ENCODE measurements at regions not wholly inside any gene's neighbourhood (a gene's known extent, or its start where the extent isn't known, plus 50 kb on each side); places are given as distances from the start of the nearest gene placed in this dataset.
A peak's percentile ranks its signal among the peaks of the same experiment; 100 is the strongest.

GRCh38 chr2:219766658-219767057 is 139.2 kb downstream of the SLC4A3 start:
- H3K9me3 ChIP-seq (replicated peaks): no peaks in the 10 kb centered on the region
- no peaks in the 10 kb centered on the region for H3K27me3 ChIP-seq (replicated peaks)
- no peak for DNase-seq (ENCODE audit: low read depth in 1 of 2, low spot score in 2 of 2)
- no peaks in the 10 kb centered on the region for H3K4me1 ChIP-seq (replicated peaks)
- no peak overlapping the region for H3K4me3 ChIP-seq
- no peak overlapping the region for H3K27ac ChIP-seq
- H3K36me3 ChIP-seq: no peaks in the 10 kb centered on the region

- Histone ChIP-seq H3K27me3 (replicated peaks) (no peaks in the 10 kb centered on the region), H3K4me3 (no peak overlapping the region), H3K9me3 (replicated peaks) (no peaks in the 10 kb centered on the region), H3K4me1 (replicated peaks) (no peaks in the 10 kb centered on the region), H3K27ac (no peak overlapping the region), H3K36me3 (no peaks in the 10 kb centered on the region)
- no peak for DNase-seq (ENCODE audit: low read depth in 1 of 2, low spot score in 2 of 2)
These were observed 141.9 kb downstream of the SLC4A3 start for GRCh38 chr2:219769090-219769910.

- DNase-seq (ENCODE audit: low read depth in 1 of 2, low spot score in 2 of 2): no peak
- H3K9me3 ChIP-seq (replicated peaks): no peaks in the 10 kb centered on the region
- no peak overlapping the region for H3K4me3 ChIP-seq
- no peaks in the 10 kb centered on the region for H3K27me3 ChIP-seq (replicated peaks)
- no peaks in the 10 kb centered on the region for H3K4me1 ChIP-seq (replicated peaks)
- no peaks in the 10 kb centered on the region for H3K36me3 ChIP-seq
- H3K27ac ChIP-seq: no peak overlapping the region
These were observed 144.7 kb downstream of the SLC4A3 start for GRCh38 chr2:219772103-219772635.

- Histone ChIP-seq H3K9me3 (replicated peaks) (no peaks in the 10 kb centered on the region), H3K27ac (no peak overlapping the region), H3K4me1 (replicated peaks) (no peaks in the 10 kb centered on the region), H3K4me3 (no peak overlapping the region), H3K36me3 (no peaks in the 10 kb centered on the region), H3K27me3 (replicated peaks) (no peaks in the 10 kb centered on the region)
- DNase-seq (ENCODE audit: low read depth in 1 of 2, low spot score in 2 of 2): no peak
These were observed 145.3 kb downstream of the SLC4A3 start for GRCh38 chr2:219772697-219773096.

GRCh38 chr2:219775506-219775905 is 148.1 kb downstream of the SLC4A3 start:
- Histone ChIP-seq H3K4me3 (no peak overlapping the region), H3K27ac (no peak overlapping the region), H3K27me3 (replicated peaks) (no peaks in the 10 kb centered on the region), H3K4me1 (replicated peaks) (no peaks in the 10 kb centered on the region), H3K36me3 (no peaks in the 10 kb centered on the region), H3K9me3 (replicated peaks) (no peaks in the 10 kb centered on the region)
- no peak for DNase-seq (ENCODE audit: low read depth in 1 of 2, low spot score in 2 of 2)

GRCh38 chr2:219777388-219777787 is 150.0 kb downstream of the SLC4A3 start:
- H3K27ac ChIP-seq: no peak overlapping the region
- H3K4me1 ChIP-seq (replicated peaks): no peaks in the 10 kb centered on the region
- DNase-seq (ENCODE audit: low read depth in 1 of 2, low spot score in 2 of 2): no peak
- H3K9me3 ChIP-seq (replicated peaks): no peaks in the 10 kb centered on the region
- H3K4me3 ChIP-seq: no peak overlapping the region
- H3K36me3 ChIP-seq: no peaks in the 10 kb centered on the region
- H3K27me3 ChIP-seq (replicated peaks): no peaks in the 10 kb centered on the region

GRCh38 chr2:219778189-219778588 is 150.8 kb downstream of the SLC4A3 start:
- Histone ChIP-seq H3K4me1 (replicated peaks) (no peaks in the 10 kb centered on the region), H3K36me3 (no peaks in the 10 kb centered on the region), H3K4me3 (no peak overlapping the region), H3K27ac (no peak overlapping the region), H3K27me3 (replicated peaks) (no peaks in the 10 kb centered on the region), H3K9me3 (replicated peaks) (no peaks in the 10 kb centered on the region)
- DNase-seq (ENCODE audit: low read depth in 1 of 2, low spot score in 2 of 2): no peak

GRCh38 chr2:219782737-219783348 is 155.4 kb downstream of the SLC4A3 start:
- Histone ChIP-seq H3K9me3 (replicated peaks) (no peaks in the 10 kb centered on the region), H3K27me3 (replicated peaks) (no peaks in the 10 kb centered on the region), H3K27ac (no peak overlapping the region), H3K36me3 (no peaks in the 10 kb centered on the region), H3K4me3 (no peak overlapping the region), H3K4me1 (replicated peaks) (no peaks in the 10 kb centered on the region)
- no peak for DNase-seq (ENCODE audit: low read depth in 1 of 2, low spot score in 2 of 2)

- H3K27me3 ChIP-seq (replicated peaks): no peaks in the 10 kb centered on the region
- no peaks in the 10 kb centered on the region for H3K9me3 ChIP-seq (replicated peaks)
- H3K27ac ChIP-seq: no peak overlapping the region
- no peak overlapping the region for H3K4me3 ChIP-seq
- H3K4me1 ChIP-seq (replicated peaks): no peaks in the 10 kb centered on the region
- no peaks in the 10 kb centered on the region for H3K36me3 ChIP-seq
- DNase-seq (ENCODE audit: low read depth in 1 of 2, low spot score in 2 of 2): no peak
These were observed 156.0 kb downstream of the SLC4A3 start for GRCh38 chr2:219783359-219783975.

- no peaks in the 10 kb centered on the region for H3K9me3 ChIP-seq (replicated peaks)
- DNase-seq (ENCODE audit: low read depth in 1 of 2, low spot score in 2 of 2): no peak
- no peak overlapping the region for H3K27ac ChIP-seq
- no peaks in the 10 kb centered on the region for H3K4me1 ChIP-seq (replicated peaks)
- H3K27me3 ChIP-seq (replicated peaks): no peaks in the 10 kb centered on the region
- H3K36me3 ChIP-seq: no peaks in the 10 kb centered on the region
- no peak overlapping the region for H3K4me3 ChIP-seq
These were observed 156.7 kb downstream of the SLC4A3 start for GRCh38 chr2:219784178-219784577.

- no peaks in the 10 kb centered on the region for H3K4me1 ChIP-seq (replicated peaks)
- no peaks in the 10 kb centered on the region for H3K36me3 ChIP-seq
- no peak for DNase-seq (ENCODE audit: low read depth in 1 of 2, low spot score in 2 of 2)
- no peaks in the 10 kb centered on the region for H3K27me3 ChIP-seq (replicated peaks)
- H3K9me3 ChIP-seq (replicated peaks): no peaks in the 10 kb centered on the region
- H3K4me3 ChIP-seq: no peak overlapping the region
- no peak overlapping the region for H3K27ac ChIP-seq
These were observed 162.0 kb downstream of the SLC4A3 start for GRCh38 chr2:219789476-219789875.

- H3K27ac ChIP-seq: no peak overlapping the region
- no peaks in the 10 kb centered on the region for H3K27me3 ChIP-seq (replicated peaks)
- no peaks in the 10 kb centered on the region for H3K4me1 ChIP-seq (replicated peaks)
- H3K36me3 ChIP-seq: no peaks in the 10 kb centered on the region
- H3K9me3 ChIP-seq (replicated peaks): no peaks in the 10 kb centered on the region
- no peak for DNase-seq (ENCODE audit: low read depth in 1 of 2, low spot score in 2 of 2)
- no peak overlapping the region for H3K4me3 ChIP-seq
These were observed 165.0 kb downstream of the SLC4A3 start for GRCh38 chr2:219792446-219792845.

GRCh38 chr2:219798430-219798829 is 171.0 kb downstream of the SLC4A3 start:
- Histone ChIP-seq H3K4me1 (replicated peaks) (0 out of 2 replicates have a peak, but pooled peaks cover 3% of the 10 kb centered on the region), H3K27ac (no peak overlapping the region), H3K27me3 (replicated peaks) (no peaks in the 10 kb centered on the region), H3K36me3 (no peaks in the 10 kb centered on the region), H3K9me3 (replicated peaks) (no peaks in the 10 kb centered on the region), H3K4me3 (no peak overlapping the region)
- no peak for DNase-seq (ENCODE audit: low read depth in 1 of 2, low spot score in 2 of 2)

GRCh38 chr2:219803294-219803693 is 175.9 kb downstream of the SLC4A3 start:
- peak in 1 of 2 experiments; percentile 10 for DNase-seq (ENCODE audit: low read depth in 1 of 2, low spot score in 2 of 2)
- no peaks in the 10 kb centered on the region for H3K9me3 ChIP-seq (replicated peaks)
- H3K36me3 ChIP-seq: no peaks in the 10 kb centered on the region
- H3K27ac ChIP-seq: no peak overlapping the region
- no peaks in the 10 kb centered on the region for H3K27me3 ChIP-seq (replicated peaks)
- H3K4me1 ChIP-seq (replicated peaks): 0 out of 2 replicates have a peak, but pooled peaks cover 3% of the 10 kb centered on the region
- H3K4me3 ChIP-seq: no peak overlapping the region
